SIG-M5 treated with dmso at 0.1 percent for 504 hours (cell line): ENCODE measurements at regions not wholly inside any gene's neighbourhood (a gene's known extent, or its start where the extent isn't known, plus 50 kb on each side); places are given as distances from the start of the nearest gene placed in this dataset.

ENCODE experiments used
- DNase-seq: peaks from one replicate; lab custom pipeline; 2025; ENCODE audit not compliant: unreplicated experiment; lab: John Stamatoyannopoulos, UW

DNA sequence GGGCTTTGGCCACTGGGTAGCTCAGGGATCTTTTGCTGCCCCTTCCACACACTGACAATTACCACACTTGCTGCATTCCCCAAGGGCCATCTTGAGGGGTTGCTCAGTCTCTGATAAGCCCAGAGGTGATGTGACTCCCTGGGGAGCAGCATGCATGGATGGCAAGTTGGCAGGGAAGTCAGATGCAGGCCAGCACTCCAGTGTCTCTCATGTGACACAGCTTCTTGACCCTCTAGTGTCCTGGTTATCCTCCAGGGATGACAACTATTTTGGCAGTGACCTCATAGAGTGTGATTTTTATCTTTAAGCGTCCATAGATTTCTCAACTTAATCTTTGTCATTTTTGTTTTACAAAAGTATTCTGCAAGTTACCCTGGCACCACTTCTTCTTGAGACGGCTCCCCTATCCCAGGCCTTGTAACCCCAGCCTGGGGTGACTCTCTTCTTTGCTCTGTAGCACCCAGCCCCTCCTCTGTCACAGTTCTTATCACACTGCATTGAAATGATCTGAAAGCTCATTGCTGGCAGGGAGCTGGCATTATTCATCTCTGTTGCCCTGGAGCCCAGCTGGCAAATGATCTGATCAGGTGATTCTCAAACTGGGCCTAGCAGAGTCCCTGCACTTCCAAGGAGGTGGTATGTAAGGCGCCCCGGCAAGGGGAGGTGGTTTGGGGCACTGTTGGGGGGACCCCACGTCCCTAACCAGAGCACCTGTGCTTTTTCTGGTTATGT is 72.6 kb downstream of the TENT5C start:
- no peak for DNase-seq

DNA sequence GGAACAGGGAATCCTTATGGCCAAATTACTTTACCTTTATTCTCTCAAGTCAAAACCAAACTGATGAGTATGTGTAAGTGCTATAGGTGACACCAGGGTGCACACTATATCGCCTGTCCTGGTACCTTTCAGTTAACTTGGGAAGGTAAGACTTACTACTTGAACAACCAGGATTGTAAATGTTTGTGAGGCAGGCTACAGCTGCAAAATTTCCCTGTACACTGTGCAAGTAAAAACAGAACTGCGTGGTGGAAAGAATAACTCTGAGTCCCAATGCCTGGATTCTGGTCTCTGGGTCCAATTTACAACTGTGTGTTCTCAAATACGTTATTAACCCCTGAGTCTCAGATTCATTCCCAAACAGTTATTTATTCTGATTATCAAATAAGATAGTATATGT is 73.5 kb downstream of the TENT5C start:
- no peak for DNase-seq

DNA sequence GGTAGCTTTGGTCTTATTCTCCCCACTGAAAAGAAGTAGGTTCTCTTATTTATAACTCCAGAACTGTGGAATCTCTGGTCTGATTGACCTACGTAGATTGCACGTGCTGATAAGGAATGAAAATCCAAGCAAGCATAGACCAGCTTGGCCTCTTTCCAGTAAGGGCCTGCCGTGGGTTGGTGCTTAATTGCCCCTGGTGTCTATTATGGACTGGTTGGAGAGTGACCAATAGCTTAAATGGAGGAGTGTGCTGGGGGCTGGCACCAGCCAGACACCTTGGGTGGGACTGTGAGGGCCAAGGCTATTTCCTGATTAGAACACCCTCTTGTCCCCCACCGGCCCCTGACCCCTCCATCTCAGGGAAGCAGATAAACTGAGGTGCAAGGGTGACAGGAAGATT is 74.0 kb downstream of the TENT5C start:
- DNase-seq, result no peak

DNA sequence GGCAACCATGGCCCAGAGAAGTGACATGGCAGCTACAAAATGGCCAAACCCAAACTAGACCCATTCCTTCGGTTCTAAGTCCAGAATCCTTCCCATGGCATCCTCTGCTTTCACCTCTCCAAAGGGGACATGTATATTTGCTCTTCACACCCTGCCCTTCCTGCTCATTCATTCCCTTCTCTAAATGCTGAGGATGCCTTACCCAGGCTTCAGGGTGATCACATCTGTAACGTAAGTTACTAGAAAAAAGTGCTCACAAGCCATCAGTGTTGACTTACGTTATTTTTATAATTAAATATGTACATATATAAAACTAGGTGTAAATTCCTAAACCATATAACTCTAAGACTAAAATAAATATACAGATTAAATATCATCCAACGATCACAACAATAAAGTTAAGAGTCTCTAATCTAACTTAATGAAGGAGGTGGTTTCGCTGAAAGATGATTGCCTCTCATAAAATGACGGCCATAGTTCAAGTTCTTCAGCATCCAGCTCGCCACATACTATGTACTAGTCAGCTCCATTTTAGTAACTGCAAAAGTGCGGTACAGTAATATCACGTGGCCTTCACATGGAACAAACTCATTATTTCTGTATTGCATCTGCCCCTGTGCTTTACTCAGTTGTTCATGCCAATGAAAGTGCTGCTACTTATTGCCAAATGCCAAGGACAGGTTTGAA is 74.6 kb downstream of the TENT5C start:
- no peak for DNase-seq

DNA sequence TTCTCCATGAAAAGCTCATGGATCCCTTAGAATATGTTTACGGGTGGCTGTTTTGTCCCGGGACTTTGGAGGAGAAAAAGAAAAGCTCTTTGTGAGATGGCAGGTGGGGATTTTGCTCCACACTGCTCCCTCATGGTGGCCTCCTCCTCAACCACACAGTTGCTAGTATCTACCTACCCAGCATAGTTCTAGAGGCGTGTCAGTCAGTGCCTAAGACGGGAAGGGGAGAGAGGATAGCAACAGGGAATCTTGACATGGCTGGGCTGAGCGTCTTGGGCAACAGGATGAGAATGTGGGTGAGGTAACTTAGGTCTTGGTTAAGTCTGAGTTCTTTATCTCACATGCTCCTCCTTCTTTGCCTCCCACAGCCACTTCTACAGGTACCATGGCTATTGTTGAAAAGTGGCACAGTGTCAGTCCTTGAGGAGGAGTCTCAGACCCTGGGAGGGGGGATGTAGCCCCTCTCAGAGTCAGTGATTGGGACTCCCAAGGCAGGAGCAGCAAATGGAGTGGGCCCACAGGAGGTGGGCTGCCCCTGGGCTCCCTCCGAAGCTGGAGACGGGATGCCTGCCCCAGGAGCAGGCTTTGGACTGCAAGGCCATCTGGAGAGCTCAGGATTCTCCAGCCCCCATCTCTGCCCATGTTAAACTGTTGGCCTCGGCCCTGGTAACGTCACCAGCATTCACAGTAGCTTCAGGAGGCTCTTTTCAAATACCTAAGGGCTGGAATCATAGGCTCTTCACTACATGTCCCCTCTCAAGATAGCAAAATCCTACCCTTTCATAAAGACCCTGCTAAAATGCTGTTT is 75.4 kb downstream of the TENT5C start:
- DNase-seq, result no peak

DNA sequence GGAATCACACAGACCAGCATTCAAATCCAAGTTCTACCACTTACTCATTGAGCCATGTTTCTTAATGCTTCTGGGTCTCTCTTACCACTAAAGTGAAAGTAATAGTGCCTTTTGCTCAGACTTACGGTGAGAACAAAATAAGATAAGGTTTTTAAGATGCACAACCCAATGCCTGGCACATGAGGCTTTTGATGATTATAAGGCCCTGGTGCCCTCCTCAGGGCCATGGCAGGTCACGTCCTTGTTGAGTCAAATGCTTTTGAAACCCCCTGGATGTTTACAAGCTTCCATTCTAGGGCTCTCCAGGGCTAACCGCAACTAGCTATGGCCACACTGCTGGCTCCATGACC is 76.0 kb downstream of the TENT5C start:
- DNase-seq, result no peak

DNA sequence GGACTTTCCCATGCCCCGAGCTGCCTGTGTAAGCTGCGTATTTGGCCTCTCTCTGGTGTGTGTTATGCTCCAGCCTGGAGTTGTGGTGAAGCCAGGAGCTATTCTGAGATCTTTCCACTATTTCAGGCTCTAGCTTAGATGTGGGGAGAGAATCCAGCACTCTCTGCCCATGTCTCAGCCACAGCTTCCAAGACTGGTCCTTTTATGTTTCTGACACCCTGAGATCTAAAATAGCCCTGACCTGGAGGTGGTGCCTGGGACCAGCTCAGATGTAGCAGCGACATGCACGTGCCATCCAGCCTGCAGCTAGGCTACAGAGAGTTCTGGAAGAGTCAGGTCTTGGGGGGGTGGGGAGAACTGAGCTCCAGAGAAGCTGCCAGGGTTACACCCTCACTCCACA is 76.5 kb downstream of the TENT5C start:
- DNase-seq, result no peak

DNA sequence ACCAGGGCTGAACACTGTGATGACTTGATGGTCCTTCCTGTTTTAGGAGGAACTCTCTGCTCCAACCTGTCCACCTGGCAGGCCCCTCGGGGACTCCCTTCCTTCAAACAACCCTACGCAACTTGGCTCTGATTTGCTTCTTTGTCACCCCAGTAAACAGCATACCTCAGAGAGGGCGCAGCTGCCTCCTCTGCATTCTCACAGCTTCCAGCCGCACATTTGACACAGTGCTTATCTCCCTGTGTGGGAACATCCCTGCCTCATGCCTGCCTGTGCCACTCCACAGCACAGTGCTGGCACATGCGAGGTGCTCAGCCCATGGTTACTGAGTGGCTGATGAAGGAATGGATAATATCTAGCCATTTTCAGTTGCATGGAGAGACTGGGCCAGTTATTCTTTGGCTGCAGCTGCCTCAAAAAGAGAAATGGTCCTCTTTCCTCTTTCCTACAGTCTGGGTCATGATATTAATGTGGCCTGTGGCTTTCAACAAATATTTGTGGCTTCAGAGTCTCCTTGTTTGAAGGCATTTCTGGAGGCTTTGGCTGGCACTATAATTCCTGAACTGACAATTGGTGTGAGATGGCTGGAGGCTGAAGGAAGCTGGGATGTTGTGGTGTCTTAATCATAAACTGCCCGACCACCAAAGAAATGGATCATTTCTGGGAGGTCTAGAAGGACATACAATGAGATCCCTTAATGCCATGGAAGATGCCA is 77.9 kb downstream of the TENT5C start:
- no peak for DNase-seq

DNA sequence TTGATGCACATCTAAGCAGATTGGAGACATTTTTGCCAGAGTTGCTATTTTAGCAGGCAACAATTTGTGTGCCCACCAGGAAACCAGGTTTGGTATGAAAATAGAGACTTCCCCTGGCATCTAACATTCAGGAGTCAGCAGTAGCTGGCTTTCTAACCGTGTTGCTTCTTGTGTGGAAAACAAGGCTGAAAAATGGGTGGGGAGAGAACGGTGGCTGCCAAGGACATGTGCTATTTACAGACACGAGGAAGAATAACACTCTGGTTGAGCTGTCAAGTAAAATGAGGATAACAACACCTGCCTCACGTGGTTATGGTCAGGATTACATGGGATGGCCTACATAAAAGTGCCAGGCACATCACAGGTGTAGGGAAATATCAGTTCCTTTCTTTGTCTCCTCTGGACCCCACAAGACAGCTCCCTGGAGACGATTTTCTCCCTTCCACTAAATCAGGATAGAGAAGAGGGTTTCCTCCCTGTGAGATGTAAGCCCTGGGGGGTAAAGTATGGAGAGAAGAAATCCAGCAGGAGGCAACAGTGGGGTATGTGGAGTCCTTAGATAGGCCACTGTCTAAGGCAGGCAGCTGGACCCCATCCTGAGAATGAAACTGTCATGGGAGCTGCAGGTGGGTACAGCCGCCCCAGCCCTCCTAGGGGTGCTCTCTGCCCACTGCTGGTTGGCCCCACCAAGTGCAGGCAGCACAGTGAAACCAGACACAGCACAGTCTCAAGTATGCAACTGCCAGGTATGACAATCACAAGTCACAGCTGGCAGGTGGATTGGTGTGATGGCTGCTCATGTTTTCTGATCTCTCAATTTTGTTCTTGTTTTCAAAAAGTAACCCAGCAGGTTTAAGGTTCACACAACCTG is 80.3 kb downstream of the TENT5C start:
- no peak for DNase-seq

DNA sequence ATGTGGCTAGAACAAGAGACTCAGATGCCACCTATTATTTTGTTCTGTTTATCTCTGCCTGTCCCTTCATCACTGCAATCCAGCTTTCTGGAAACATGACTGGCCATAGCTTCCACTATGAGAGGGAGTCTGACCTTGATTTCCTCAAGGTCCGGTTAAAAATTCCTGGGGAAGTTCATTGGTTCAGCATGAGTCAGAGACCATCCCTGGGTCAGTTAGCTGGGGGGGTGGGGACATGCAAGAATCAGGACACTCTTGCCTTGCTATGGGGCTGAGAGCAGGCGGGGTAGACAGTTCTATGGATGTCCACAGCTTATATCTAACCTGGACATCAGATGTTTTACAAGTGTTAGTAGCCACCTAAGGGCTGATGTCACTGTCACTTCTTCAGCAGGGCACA is 81.1 kb downstream of the TENT5C start:
- no peak for DNase-seq

DNA sequence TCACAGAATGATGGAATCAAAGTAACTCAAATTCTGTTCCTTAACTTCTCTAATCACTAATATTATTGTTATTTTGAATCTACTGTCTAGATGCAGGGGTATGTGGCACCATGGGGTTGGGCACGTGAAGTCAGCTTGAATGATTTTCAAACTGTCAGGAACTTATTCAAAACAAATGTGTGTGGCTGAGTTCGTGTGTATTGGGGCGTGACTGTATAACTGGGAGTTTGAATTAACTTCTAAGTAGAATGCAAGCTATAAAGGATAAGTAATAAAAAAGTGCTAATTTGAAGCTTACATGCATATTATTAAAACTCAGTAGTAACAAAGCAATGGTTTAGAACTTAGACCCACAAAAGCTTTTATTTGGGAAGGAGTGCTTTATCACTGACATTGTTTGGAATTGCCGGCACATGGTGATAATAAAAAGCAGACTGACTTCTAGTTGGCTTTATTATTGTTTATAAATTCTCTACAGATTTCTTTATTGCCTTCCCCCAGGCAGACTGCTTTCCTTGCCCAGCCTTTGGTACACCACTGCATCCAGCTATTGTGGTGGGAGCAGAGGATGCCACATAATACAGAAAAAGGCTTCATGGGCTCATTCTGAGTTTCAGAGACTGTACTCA is 84.3 kb downstream of the TENT5C start:
- DNase-seq, result no peak

DNA sequence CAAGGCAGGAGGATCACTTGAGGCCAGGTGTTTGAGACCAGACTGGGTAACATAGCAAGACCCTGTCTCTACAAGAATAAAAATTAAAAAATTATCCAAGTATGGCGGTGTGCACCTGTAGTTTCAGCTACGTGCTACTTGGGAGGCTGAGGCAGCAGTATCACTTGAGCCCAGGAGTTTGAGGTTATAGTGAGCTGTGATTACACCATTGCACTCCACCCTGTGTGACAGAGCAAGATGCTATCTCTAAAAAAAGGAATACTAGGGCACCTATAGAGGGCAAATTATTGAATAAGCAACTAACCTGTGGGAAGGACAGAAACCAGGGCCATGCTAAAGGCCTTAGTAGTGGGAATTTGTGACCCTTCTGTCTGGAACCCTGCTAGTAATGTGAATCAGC is 86.1 kb downstream of the TENT5C start:
- DNase-seq, result no peak

DNA sequence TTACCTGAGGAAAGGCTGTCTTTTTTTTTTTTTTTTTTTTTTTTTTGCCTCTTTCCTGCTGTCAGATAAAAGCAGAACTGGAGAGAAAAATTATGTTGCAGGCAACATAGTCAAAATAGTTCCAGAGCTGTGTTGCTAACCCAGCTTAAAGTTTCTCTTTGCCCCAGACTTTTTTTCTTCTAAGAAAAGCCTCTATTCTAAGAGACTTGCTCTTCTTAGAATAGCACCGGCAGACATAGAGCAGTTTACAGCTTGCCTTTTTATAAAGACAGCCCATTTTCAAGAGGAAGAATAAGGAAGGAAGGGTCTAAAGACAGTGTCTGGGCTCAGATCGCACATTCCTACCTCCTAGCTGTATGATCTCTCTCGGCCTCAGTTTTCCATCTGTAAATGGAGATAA is 88.7 kb downstream of the TENT5C start:
- no peak for DNase-seq

DNA sequence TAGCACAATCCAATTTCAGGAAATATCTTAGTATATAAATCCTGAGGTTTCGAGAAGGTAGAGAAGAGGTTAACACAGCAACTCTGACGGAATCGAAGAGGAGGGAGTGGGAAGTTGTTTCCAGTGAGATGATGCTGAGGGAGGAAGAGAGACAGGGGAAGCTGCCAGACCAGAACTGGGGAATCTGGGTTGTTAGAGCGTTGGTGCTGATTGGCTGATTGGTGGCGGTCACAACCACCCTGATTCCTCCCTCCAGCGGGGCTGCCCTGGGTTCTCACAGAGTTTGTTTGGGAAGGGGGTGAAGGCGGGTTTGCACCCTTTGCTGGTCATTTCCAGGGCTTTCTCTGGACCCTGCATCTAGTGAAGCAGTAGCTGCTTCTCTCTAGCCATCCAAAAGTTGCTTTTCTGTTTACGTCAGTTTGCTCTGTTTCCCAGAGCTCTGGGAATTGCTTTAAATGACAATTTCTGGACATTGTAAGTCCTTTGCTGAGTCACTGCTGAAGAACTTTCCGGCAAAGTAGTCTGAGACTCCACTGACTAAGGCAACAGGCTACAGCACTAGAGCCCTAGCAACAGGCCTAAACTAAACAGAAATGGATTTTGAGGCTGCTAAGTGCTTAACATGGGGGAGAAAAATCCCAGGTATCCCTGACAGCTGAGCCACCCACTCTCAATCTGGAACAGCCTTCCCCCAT is 90.1 kb downstream of the TENT5C start:
- DNase-seq, result no peak

DNA sequence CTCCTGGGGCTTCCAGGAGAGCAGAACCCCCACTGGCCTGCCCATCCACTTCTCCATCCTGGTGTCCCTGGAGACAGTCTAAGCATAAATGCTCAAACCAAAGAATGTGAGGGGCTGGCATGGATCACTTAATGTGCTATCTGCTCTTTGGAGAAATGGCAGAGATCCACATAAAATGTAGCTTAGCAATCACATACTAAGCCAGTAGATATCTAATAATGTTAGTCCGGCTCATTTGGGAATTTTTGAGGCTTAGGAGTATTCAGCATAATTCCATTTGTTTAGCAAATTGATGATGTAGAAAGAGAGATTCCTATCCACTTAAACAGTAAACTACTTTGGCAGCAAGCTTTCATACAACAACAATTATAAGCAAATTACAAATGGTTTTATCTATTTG is 90.7 kb downstream of the TENT5C start:
- no peak for DNase-seq

DNA sequence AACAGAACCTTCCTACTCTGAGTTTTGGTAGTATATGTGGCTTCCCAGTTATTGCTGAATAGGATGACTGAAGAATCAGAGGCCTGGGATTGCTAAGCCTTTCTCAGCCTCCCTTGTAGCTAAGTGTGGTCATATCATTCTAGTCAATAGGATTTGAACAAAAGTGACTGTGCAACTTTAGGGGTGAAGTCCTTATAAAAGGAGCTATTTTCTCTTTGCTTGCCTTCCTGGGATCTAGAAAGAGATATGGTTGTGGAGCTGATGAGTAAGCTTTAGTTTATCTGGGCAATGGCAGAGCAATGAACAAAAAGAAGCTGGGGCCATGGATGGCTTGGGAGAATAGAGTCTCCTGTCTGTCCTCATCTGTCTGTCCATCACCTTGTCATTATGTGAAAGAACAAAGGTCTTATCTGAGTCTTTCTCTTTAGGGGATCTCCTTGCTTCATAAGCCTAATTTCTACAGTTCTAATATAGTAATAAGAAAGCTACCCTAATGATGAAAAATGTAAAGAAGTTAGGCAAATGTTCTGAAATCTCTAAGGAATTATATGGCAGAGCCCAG is 91.5 kb downstream of the TENT5C start:
- no peak for DNase-seq

DNA sequence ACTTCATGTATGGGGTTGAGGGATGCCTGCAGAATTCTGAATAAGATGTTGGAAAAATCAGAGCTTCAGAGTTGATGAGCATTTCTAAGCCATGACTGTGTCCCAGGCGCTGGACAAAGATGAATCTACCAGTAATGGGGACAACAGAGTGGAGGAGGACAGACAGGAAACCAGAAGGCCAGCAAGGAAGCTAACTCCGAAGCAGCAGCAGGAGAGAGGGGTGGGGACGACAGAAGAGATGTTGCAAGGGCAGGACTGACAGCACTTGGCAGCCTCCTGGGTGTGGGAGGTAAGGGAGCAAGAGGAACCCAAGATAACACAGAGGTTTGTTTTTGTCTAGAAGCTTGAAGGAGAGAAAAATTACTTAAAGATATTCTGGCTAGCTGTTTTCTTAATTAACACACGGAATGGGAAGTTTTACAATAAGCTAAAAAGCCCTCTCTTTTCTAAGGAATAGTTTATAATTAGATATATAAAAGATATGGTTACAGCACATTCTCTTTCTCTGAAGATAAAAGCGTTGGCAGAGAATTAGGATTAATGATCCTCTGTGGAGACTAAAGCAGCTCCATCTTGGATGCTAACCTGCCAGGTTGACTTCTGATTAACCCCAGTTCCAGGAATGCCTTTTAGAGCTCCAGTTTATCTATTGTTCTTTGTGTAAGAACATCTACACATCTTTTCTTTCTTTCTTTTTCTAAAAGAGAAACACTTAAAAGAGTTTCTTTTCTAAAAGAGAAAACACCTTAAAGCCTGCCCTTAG is 92.7 kb downstream of the TENT5C start:
- DNase-seq, result no peak

DNA sequence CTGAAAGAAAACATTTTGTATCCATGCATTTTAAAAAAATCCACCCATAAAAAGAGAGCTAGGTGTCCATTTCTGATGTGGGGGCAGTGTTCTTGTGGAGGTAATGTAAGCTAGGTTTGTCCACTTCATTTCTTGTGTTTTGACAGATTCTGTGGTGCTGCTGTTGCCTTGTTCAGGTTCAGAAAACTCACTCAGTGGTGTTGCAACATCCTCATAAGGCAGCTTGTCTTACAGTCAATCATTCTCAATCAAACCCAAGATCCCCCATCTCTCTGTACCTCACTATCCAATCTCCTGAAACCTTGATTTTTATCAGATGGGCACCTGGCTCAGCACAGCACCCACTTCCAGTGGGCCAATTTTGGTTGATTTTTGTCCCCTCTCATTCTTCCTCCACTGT is 94.1 kb downstream of the TENT5C start:
- no peak for DNase-seq

DNA sequence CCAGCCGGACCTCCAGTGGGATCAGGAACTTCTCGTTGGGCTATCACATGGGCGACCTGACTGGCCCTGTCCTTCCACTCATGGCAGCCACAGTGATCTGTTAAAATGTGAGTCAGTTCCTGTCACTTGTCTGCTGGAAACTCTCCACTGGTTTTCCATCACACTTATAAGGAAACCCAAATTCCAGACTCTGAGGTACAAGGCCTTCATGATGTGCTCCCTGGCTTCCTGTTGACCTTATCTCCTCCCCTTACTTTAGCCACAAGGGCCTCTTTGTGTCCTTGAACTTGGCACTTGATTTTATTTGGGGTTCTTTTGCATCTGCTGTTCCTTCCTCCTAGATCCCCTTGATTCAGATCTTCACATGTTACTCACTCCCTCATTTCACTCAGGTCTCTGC is 96.8 kb downstream of the TENT5C start:
- DNase-seq, result no peak
